ENCODE measurements at regions not wholly inside any gene's neighbourhood (a gene's known extent, or its start where the extent isn't known, plus 50 kb on each side); places are given as distances from the start of the nearest gene placed in this dataset.
"Not testable (repeated sequence)": the region's sequence is repeated elsewhere in the genome, so short reads cannot be mapped to it uniquely, and the experiment has no call there.

DNA sequence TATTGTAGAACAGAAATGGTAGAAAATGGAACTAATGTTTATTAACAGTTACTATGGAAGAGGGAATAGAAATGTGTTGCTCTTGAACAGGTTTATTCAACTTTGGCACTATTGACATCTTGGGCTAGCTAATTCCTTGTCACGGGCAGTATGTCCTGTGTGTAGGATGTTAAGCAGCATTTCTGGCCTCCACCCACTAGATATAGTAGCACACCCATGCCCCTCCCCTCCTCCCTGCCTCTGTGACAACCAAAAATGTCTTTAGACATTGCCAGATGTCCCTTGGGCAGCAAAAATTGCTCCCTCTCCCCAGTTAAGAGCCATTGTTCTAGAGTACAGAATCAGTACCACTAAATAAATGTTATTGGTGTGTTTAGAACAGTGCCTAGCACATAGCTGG is 91.4 kb upstream of the TPTE start:
- no peak for DNase-seq (ENCODE audit: low spot score)

DNA sequence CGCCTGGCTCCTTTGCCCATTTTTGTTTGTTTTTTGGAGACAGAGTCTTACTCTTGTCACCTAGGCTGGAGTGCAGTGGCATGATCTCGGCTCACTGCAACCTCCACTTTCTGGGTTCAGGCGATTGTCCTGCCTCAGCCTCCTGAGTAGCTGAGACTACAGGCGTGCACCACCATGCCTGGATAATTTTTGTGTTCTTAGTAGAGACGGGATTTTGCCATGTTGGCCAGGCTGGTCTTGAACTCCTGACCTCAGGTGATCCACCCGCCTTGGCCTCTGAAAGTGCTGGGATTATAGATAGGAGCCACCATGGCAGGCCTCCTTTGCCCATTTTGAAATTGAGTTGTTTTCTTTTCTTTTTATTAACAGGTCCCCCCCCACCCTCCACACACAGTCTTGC is 89.4 kb upstream of the TPTE start:
- DNase-seq (ENCODE audit: low spot score) = not testable (repeated sequence)

DNA sequence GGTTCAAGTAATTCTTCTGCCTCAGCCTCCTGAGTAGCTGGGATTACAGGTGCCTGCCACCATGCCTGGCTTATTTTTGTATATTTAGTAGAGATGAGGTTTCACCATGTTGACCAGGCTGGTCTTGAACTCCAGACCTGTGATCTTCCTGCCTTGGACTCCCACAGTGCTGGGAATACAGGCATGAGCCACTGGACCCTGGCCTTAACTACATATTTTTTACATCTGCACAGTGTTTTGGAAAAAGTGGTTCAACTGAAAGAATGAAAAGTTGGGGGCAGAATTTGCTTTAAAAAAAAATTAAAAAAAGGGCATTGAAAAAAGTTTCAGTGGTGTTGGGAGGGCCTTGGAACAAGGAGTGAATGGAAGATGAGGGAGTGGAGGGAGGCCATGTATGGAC is 88.9 kb upstream of the TPTE start:
- not testable (repeated sequence) for DNase-seq (ENCODE audit: low spot score)

DNA sequence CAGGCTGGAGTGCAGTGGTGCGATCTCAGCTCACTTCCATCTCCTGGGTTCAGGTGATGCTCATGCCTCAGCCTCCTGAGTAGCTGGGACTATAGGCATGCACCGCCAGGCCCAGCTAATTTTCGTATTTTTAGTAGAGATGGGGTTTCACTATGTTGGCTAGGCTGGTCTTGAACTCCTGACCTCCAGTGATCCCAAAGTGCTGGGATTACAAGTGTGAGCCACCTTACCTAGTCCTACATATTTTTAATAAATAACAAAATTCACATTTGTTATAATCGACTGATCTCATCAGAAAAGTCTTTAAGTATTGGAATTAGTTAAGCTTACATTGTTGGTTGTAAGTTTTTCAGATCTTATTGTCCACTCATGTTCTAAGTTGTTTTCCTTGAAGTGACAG is 83.4 kb upstream of the TPTE start:
- DNase-seq (ENCODE audit: low spot score) = not testable (repeated sequence)

DNA sequence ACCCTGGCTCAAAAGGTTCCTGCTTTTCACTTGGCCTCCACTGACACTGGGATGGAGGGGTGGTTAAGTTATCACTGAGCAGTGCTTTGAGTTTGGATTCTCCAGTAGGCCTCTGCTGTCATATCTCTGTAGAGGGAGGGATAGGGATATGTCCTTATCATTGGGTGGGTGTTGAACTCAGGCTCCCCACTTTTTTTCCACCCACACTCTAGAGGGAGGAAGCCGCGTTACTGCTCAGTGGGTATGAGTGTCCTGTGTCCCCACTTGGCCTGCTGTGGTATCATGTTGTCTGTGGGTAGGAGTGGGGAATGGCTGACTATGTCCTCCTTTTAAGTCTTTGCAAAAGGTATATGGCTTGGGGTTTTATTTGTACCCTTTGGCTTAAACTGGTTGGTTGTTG is 80.7 kb upstream of the TPTE start:
- not testable (repeated sequence) for DNase-seq (ENCODE audit: low spot score)

DNA sequence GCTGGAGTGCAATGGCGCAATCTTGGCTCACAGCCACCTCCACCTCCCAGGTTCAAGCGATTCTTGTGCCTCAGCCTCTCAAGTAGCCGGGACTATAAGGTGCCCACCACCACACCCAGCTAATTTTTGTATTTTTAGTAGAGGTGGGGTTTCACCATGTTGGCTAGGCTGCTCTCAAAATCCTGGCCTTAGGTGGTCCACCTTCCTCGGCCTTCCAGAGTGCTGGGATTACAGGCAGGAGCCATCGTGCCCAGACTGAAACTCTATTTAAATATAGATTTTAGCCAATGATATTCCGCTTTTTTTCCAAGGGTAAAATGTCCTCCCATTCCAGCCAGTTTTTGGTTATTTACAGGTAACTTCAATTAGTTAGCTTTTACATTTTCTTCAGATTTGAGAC is 79.4 kb upstream of the TPTE start:
- DNase-seq (ENCODE audit: low spot score) = not testable (repeated sequence)

DNA sequence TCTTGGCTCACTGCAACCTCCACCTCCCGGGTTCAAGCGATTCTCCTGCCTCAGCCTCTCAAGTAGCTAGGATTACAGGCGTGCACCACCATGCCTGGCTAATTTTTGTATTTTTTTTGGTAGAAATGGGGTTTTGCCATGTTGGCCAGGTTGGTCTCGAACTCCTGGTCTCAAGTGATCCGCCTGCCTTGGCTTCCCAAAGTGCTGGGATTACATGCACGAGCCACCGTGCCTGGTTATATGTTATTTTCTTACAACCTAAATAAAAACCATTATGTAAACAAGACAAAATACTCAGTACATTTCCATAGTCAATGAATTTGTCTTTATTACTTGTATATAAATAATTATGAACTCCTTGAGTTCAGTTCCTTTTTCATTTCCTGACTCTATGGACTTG is 75.7 kb upstream of the TPTE start:
- not testable (repeated sequence) for DNase-seq (ENCODE audit: low spot score)

DNA sequence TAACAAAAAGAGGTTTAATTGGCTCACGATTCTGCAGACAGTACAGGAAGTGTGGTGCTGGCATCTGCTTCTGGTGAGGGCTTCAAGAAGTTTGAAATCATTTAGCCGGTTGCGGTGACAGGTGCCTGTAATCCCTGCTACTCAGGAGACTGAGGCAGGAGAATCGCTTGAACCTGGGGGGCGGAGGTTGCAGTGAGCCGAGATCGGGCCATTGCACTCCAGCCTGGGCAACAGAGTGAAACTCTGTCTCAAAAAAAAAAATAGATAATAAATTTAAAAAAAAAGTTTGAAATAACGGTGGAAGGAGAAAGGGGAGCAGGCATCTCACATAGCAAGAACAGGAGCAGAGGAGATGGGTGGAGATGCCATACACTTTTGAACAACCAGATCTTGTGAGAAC is 71.9 kb upstream of the TPTE start:
- DNase-seq (ENCODE audit: low spot score) = not testable (repeated sequence)

DNA sequence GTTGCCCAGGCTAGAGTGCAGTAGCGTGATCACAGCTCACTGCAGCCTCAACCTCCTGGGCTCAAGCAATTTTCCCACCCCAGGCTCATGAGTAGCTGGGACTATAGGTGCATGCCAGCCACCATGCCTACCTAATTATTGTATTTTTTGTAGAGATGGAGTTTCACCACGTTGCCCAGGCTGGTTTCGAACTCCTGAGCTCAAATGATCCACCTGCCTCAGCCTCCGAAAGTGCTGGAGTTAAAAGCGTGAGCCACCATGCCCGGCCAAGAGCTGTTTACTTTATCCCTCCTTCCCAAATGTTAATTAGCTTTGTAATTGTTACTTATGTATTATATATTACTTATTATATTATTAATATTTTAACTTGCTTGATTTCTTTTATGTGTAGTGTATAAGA is 70.1 kb upstream of the TPTE start:
- not testable (repeated sequence) for DNase-seq (ENCODE audit: low spot score)

DNA sequence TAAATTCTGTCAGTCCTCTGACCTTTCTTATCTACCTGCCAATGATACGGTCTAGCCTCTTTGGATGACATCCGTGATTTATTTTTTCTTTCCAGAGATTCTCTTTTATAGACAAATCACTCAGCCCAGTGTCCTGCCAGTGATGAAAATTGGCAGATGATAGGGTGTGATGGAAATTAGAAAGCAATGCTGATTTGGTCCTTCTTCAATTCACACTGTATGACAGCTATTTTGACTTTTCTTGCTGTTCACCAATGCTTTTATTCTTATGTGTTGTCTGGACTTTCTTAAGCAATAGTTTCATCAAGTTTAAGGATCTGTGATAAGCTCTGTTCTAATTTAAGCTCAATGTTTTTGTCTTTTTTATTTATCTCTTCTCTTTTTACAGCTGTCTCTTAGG is 63.6 kb upstream of the TPTE start:
- not testable (repeated sequence) for DNase-seq (ENCODE audit: low spot score)

DNA sequence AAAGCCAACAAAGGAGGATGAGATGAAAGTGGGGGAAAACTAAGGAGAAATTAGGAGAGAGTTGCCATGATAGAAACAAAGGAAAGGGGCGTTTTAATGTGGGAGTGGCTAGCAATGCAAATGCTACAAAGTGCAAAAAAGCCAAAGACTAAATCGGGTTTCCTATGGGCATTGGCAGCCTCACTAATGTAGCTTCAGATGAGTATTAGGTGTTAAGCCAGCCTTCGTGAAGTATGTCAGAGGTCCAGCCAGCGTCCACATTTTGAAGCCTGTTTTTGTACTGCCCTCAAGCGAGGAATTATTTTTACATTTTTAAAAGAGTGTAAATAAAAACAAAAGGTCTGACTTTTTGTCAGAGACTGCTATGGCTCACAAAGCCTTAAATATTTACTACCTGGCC is 60.4 kb upstream of the TPTE start:
- DNase-seq (ENCODE audit: low spot score) = not testable (repeated sequence)

DNA sequence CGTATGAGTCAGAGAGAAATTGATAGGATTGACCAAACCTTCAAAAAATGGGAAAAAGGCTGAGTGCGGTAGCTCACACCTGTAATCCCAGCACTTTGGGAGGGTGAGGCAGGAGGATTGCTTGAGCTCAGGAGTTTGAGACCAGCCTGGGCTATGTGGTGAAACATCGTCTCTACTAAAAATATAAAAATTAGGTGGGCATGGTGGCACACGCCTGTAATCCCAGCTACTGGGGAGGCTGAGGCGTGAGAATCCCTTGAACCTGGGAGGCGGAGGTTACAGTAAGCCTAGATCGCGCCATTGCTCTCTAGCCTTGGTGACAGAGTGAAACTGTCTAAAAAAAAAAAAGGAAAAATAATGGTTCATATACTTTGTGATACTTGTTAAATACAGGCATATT is 59.9 kb upstream of the TPTE start:
- not testable (repeated sequence) for DNase-seq (ENCODE audit: low spot score)

DNA sequence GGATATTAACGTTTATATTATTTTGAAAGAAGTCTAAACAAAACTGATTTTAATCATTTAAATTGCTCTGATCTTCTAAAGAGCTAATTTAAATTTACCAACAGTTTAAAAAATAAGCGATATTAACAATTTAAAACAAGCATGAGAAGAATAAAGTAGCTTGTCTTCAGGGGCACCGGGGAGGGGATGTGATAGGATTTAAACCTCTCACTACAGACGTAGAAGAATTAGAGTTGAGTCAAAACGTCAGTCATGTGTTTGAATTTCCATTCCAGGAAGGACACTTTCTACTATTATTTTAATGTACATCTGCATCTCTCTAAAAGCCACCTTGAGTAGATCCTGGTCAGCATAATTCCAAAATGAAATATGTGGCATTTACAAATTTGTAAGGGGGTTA is 58.2 kb upstream of the TPTE start:
- no peak for DNase-seq (ENCODE audit: low spot score)

DNA sequence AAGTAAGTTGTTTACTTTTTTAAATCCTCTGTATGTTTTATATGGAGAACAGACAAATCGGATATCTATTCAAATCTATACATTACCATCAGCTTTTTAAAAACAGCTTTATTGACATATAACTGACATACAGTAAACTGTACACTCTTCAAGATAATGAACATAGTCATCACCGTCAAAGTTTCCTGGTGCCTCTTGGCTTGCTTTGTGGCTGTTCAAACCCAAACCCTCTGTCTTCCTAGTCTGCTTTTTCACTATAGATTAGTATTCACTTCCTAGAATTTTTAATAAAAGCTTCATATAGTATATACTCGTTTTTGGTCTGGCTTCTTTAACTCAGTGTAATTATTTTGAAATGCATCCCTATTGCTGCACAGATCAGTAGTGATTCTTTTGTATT is 56.4 kb upstream of the TPTE start:
- no peak for DNase-seq (ENCODE audit: low spot score)

DNA sequence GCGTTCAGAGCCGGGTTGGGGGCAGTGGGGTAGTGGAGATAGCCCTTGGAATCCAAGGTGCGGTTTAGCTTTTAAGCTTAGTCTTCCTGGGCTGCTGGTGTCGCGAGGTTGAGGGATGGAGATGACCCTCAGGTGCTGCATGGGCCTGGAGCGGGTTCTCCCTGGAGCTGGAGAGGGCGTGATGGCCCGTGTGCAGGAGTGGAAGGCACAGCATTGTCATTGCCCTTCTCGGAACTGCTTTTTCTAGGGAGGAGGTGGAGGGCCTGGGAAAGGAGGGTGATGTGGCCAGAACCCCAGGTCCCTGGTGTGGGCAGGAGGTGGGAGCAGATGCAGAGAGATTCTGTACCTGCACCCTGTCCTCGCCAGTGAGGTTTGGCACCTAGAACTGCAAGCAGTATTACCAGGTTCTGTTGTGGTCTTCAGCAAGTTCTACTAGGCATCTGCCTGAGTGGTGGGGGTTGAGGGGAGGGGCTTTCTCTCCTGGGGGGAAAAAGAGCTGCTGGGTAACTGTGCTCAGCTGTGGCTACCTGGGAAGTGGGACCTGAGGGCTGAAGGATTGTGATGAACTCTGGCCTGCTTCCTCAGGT is 55.8 kb upstream of the TPTE start:
- DNase-seq (ENCODE audit: low spot score) = not testable (repeated sequence)

DNA sequence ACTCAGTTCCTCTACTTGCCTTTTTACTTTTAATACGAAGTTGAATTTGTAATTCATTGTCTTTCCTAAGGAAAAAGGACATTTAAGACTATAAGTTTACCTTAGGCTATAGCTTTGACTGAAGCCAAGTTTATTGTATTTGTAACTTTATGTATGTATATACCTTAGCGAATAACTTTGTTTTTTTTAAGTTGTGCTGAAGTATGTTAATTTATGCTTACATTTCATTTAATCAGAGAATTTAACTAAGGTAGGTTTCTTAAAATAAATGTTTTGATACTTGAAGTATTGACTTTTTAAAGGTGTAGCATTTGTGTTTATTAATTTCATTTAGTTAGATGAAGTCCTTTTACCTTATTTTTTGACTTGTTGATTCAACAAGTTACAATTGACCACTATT is 55.2 kb upstream of the TPTE start:
- DNase-seq (ENCODE audit: low spot score) = no peak
